ENCODE measurements at regions not wholly inside any gene's neighbourhood (a gene's known extent, or its start where the extent isn't known, plus 50 kb on each side); places are given as distances from the start of the nearest gene placed in this dataset.
A peak's percentile ranks its signal among the peaks of the same experiment; 100 is the strongest.
"Not testable (repeated sequence)": the region's sequence is repeated elsewhere in the genome, so short reads cannot be mapped to it uniquely, and the experiment has no call there.

GRCh38 chr10:8830876-8831275 lies 776.4 kb downstream of the GATA3 start:
- DNase-seq (ENCODE audit: low spot score): no peak
- in situ Hi-C loops (cut with HindIII; ENCODE audit: low sequenced_read_pairs): no loop called here

GRCh38 chr10:8835453-8836167 lies 781.1 kb downstream of the GATA3 start:
- in situ Hi-C loops (cut with HindIII; ENCODE audit: low sequenced_read_pairs): no loop called here
- no peak for DNase-seq (ENCODE audit: low spot score)

GRCh38 chr10:8840356-8840755 lies 785.9 kb downstream of the GATA3 start:
- in situ Hi-C loops (cut with HindIII; ENCODE audit: low sequenced_read_pairs): no loop called here
- DNase-seq (ENCODE audit: low spot score): no peak

- in situ Hi-C loops (cut with HindIII; ENCODE audit: low sequenced_read_pairs): no loop called here
- no peak for DNase-seq (ENCODE audit: low spot score)
These were observed 789.7 kb downstream of the GATA3 start for GRCh38 chr10:8844141-8844540.

- DNase-seq (ENCODE audit: low spot score): no peak
- in situ Hi-C loops (cut with HindIII; ENCODE audit: low sequenced_read_pairs): no loop called here
These were observed 798.1 kb downstream of the GATA3 start for GRCh38 chr10:8852546-8852945.

GRCh38 chr10:8853048-8853447 lies 798.6 kb downstream of the GATA3 start:
- in situ Hi-C loops (cut with HindIII; ENCODE audit: low sequenced_read_pairs): no loop called here
- DNase-seq (ENCODE audit: low spot score): no peak

GRCh38 chr10:8868924-8869323 lies 814.4 kb downstream of the GATA3 start:
- DNase-seq (ENCODE audit: low spot score); in situ Hi-C loops (cut with HindIII; ENCODE audit: low sequenced_read_pairs): not testable (repeated sequence)

GRCh38 chr10:8873310-8873709 lies 818.8 kb downstream of the GATA3 start:
- no peak for DNase-seq (ENCODE audit: low spot score)
- in situ Hi-C loops (cut with HindIII; ENCODE audit: low sequenced_read_pairs): no loop called here

GRCh38 chr10:8874268-8874667 lies 819.8 kb downstream of the GATA3 start:
- DNase-seq (ENCODE audit: low spot score): no peak
- in situ Hi-C loops (cut with HindIII; ENCODE audit: low sequenced_read_pairs): no loop called here

- in situ Hi-C loops (cut with HindIII; ENCODE audit: low sequenced_read_pairs): no loop called here
- no peak for DNase-seq (ENCODE audit: low spot score)
These were observed 820.5 kb downstream of the GATA3 start for GRCh38 chr10:8874972-8875371.

- in situ Hi-C loops (cut with HindIII; ENCODE audit: low sequenced_read_pairs): no loop called here
- no peak for DNase-seq (ENCODE audit: low spot score)
These were observed 821.7 kb downstream of the GATA3 start for GRCh38 chr10:8876171-8876570.

GRCh38 chr10:8889538-8889937 lies 835.0 kb downstream of the GATA3 start:
- in situ Hi-C loops (cut with HindIII; ENCODE audit: low sequenced_read_pairs): no loop called here
- DNase-seq (ENCODE audit: low spot score): no peak

- DNase-seq (ENCODE audit: low spot score): no peak
- in situ Hi-C loops (cut with HindIII; ENCODE audit: low sequenced_read_pairs): no loop called here
These were observed 838.6 kb downstream of the GATA3 start for GRCh38 chr10:8893102-8893501.

GRCh38 chr10:8894148-8894547 lies 839.7 kb downstream of the GATA3 start:
- DNase-seq (ENCODE audit: low spot score): no peak
- in situ Hi-C loops (cut with HindIII; ENCODE audit: low sequenced_read_pairs): no loop called here

- in situ Hi-C loops (cut with HindIII; ENCODE audit: low sequenced_read_pairs): no loop called here
- DNase-seq (ENCODE audit: low spot score): no peak
These were observed 843.3 kb downstream of the GATA3 start for GRCh38 chr10:8897769-8898168.

GRCh38 chr10:8898745-8899330 lies 844.4 kb downstream of the GATA3 start:
- in situ Hi-C loops (cut with HindIII; ENCODE audit: low sequenced_read_pairs): no loop called here
- no peak for DNase-seq (ENCODE audit: low spot score)

- in situ Hi-C loops (cut with HindIII; ENCODE audit: low sequenced_read_pairs): no loop called here
These were observed 848.4 kb downstream of the GATA3 start for GRCh38 chr10:8902926-8903325.

GRCh38 chr10:8908013-8908412 lies 853.5 kb downstream of the GATA3 start:
- in situ Hi-C loops (cut with HindIII; ENCODE audit: low sequenced_read_pairs): no loop called here
- DNase-seq (ENCODE audit: low spot score): no peak

More at GRCh38 chr10:8902926-8903325, 848.4 kb downstream of the GATA3 start:
- DNase-seq (ENCODE audit: low spot score): no peak

GRCh38 chr10:8910314-8910713 lies 855.8 kb downstream of the GATA3 start:
- peak; percentile 17 for DNase-seq (ENCODE audit: low spot score)
- in situ Hi-C loops (cut with HindIII; ENCODE audit: low sequenced_read_pairs): no loop called here

- in situ Hi-C loops (cut with HindIII; ENCODE audit: low sequenced_read_pairs): no loop called here
- no peak for DNase-seq (ENCODE audit: low spot score)
These were observed 856.5 kb downstream of the GATA3 start for GRCh38 chr10:8911032-8911431.

- DNase-seq (ENCODE audit: low spot score): no peak
- in situ Hi-C loops (cut with HindIII; ENCODE audit: low sequenced_read_pairs): no loop called here
These were observed 857.6 kb downstream of the GATA3 start for GRCh38 chr10:8912108-8912507.
